Type B pancreatic cell (in vitro differentiated cells): ENCODE measurements at regions not wholly inside any gene's neighbourhood (a gene's known extent, or its start where the extent isn't known, plus 50 kb on each side); places are given as distances from the start of the nearest gene placed in this dataset.

Experiments
- DNase-seq: peaks from one replicate; pipeline ENCODE4 v3.0.0; 2021; ENCODE audit warnings: mixed read lengths; ENCODE audit not compliant: unreplicated experiment; ENCODE audit errors: extremely low spot score
- H3K27ac Mint-ChIP-seq: 2 replicates; pipeline ENCODE4 v1.8.0; 2021; ENCODE audit warnings: mild to moderate bottlenecking, mixed read lengths
- H3K27me3 Mint-ChIP-seq: 2 replicates; pipeline ENCODE4 v1.8.0; 2021; ENCODE audit warnings: mixed read lengths
- H3K36me3 Mint-ChIP-seq: 2 replicates; pipeline ENCODE4 v1.8.0; 2021; ENCODE audit warnings: mixed read lengths
- H3K4me1 Mint-ChIP-seq: one replicate; pipeline ENCODE4 v1.8.0; 2021; ENCODE audit warnings: mixed read lengths; ENCODE audit not compliant: unreplicated experiment
- H3K4me3 Mint-ChIP-seq: 2 replicates; pipeline ENCODE4 v1.8.0; 2021; ENCODE audit warnings: mild to moderate bottlenecking, mixed read lengths
- H3K9me3 Mint-ChIP-seq: 2 replicates; pipeline ENCODE4 v1.8.0; 2021; ENCODE audit warnings: mixed read lengths
- TF ChIP-seq, protein P1 (sequence below): fragments of 200-600 bp; sonication (generic); conservative IDR thresholded peaks from 2 replicates; pipeline ENCODE4 v1.5.0; 2021; ENCODE audit warnings: antibody characterized with exemption, mild to moderate bottlenecking

DNA sequence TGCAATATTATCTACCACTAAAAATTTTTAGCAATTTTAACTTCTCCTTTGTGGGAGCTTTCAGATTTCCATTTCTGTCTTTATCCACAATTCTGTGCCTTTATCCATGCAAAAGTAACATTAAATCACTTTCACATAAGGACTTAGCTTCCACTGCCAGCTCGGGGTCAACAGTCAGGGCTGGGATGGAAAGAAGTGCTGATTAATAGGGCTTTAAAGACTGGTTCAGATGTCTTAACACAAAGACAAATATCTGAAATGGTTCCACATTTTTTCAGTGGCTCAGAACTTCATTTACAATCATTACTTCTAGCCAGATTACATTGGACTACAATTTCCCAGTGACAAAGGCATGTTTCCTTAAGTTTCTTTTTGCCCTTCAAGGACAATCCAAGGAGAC is 191.8 kb upstream of the CPHXL start:
- no peak overlapping the region for H3K4me3 Mint-ChIP-seq
- H3K27ac Mint-ChIP-seq: no peak overlapping the region
- H3K27me3 Mint-ChIP-seq: no peaks in the 10 kb centered on the region
- H3K9me3 Mint-ChIP-seq: peaks cover 5% of the 10 kb centered on the region
- no peaks in the 10 kb centered on the region for H3K4me1 Mint-ChIP-seq
- no peak for DNase-seq
- TF ChIP-seq, protein P1, sequence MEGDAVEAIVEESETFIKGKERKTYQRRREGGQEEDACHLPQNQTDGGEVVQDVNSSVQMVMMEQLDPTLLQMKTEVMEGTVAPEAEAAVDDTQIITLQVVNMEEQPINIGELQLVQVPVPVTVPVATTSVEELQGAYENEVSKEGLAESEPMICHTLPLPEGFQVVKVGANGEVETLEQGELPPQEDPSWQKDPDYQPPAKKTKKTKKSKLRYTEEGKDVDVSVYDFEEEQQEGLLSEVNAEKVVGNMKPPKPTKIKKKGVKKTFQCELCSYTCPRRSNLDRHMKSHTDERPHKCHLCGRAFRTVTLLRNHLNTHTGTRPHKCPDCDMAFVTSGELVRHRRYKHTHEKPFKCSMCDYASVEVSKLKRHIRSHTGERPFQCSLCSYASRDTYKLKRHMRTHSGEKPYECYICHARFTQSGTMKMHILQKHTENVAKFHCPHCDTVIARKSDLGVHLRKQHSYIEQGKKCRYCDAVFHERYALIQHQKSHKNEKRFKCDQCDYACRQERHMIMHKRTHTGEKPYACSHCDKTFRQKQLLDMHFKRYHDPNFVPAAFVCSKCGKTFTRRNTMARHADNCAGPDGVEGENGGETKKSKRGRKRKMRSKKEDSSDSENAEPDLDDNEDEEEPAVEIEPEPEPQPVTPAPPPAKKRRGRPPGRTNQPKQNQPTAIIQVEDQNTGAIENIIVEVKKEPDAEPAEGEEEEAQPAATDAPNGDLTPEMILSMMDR: no peak
- H3K36me3 Mint-ChIP-seq: no peaks in the 10 kb centered on the region

DNA sequence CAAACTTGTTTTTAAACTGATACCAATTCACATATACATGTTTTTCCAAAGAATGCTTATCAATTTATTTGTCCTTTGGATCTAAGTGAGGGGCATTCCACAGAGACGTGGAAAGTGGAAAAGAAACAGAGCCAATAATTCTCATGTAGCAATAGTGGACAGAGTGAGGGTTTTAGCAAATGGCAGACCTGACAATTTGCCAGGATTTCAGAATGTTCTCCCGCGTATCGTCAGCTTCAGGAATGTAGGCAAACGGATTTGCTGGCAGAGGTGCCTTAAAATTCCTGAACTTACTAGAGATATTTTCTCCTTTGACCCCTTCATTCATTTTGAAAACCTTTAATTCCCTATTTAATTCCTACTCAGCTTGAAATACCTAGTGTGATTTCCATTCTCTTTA is 193.4 kb upstream of the CPHXL start:
- DNase-seq: no peak
- TF ChIP-seq, protein P1: no peak
- H3K36me3 Mint-ChIP-seq: no peaks in the 10 kb centered on the region
- no peaks in the 10 kb centered on the region for H3K4me1 Mint-ChIP-seq
- peaks cover 5% of the 10 kb centered on the region for H3K9me3 Mint-ChIP-seq
- no peak overlapping the region for H3K4me3 Mint-ChIP-seq
- H3K27ac Mint-ChIP-seq: no peak overlapping the region
- H3K27me3 Mint-ChIP-seq: no peaks in the 10 kb centered on the region

DNA sequence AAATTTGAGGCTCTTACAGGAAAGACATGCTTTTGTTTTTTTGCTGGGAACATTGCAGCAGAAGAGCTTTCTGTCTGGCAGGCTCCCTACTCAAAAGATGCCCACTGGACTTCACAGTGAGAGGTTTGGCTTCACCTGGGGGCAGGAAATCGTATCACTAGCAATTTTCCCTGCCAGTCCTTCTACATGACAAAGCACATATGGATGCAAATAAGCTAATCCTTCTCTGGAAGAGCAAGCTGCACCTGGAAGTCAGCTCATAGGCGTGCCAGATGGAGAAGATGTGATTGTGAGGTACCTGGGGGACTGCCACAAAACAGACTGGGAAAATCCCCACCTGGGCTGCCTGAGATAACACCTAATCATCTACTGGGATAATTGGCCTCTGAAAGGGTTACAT is 195.0 kb upstream of the CPHXL start:
- Mint-ChIP-seq H3K27me3 (no peaks in the 10 kb centered on the region), H3K27ac (no peak overlapping the region), H3K36me3 (no peaks in the 10 kb centered on the region), H3K4me1 (no peaks in the 10 kb centered on the region), H3K9me3 (peaks cover 2% of the 10 kb centered on the region), H3K4me3 (no peak overlapping the region)
- no peak for DNase-seq
- TF ChIP-seq, protein P1: no peak

DNA sequence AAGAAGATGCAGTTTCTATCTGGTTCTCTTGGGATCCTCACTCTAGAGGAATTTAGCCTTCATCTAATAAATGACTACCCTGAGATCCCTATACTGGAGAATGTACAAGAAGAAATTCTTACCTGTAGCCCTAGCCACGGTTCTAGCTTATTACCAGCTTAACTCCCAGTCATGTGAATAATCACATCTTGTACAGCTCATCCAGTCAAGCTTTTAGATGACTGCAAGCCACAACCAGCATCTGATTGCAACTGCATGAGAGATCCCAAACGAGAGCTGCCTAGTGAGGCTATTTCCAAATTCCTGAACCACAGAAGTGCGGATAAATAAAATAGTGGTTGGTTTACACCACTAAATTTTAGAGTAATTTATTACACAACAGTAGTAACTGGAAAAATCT is 196.0 kb upstream of the CPHXL start:
- Mint-ChIP-seq H3K36me3 (no peaks in the 10 kb centered on the region), H3K27ac (no peak overlapping the region), H3K27me3 (no peaks in the 10 kb centered on the region), H3K4me3 (no peak overlapping the region), H3K4me1 (no peaks in the 10 kb centered on the region), H3K9me3 (no peaks in the 10 kb centered on the region)
- TF ChIP-seq, protein P1: no peak
- DNase-seq: no peak

DNA sequence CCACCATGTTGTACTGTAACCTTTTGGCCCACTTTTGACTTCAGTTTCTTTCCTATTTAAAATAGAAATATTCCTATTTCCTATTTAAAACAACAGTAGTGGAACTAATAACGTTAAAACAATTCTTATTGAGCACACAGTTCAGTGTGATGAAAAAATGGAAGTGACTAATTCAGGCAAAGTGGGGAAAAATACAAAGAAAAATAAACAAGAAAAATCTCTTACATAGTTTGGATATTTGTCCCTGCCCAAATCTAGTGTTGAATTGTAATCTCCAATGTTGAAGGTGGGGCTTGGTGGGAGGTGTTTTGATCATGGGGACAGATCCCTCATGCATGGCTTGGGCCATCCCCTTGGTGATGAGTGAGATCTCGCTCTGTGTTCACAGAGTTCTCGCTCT is 198.1 kb upstream of the CPHXL start:
- TF ChIP-seq, protein P1: no peak
- DNase-seq: no peak
- no peaks in the 10 kb centered on the region for H3K9me3 Mint-ChIP-seq
- H3K27me3 Mint-ChIP-seq: no peaks in the 10 kb centered on the region
- no peaks in the 10 kb centered on the region for H3K4me1 Mint-ChIP-seq
- H3K4me3 Mint-ChIP-seq: no peak overlapping the region
- no peak overlapping the region for H3K27ac Mint-ChIP-seq
- no peaks in the 10 kb centered on the region for H3K36me3 Mint-ChIP-seq

DNA sequence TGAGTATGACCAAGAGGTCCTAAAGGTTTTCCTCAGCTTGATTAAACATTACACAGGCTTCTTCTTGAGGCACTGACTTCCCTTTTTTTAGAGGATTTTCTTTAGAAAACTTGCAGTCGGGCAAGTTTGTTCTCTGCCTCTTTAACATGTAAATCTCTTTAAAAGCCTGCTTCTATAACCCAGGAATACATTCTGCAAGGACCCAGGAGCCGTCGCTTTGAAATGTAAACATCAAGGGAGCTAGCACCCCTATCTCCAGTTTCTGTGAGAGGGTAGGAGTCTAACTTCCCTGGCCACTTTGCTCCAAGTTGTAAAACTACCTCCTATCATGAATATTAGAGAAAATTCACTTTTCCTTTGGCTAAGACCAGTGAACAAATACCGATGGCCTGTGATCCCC is 201.5 kb upstream of the CPHXL start:
- H3K36me3 Mint-ChIP-seq: no peaks in the 10 kb centered on the region
- H3K9me3 Mint-ChIP-seq: no peaks in the 10 kb centered on the region
- no peaks in the 10 kb centered on the region for H3K27me3 Mint-ChIP-seq
- TF ChIP-seq, protein P1: no peak
- no peaks in the 10 kb centered on the region for H3K4me1 Mint-ChIP-seq
- no peak overlapping the region for H3K4me3 Mint-ChIP-seq
- no peak for DNase-seq
- H3K27ac Mint-ChIP-seq: no peak overlapping the region
